Neural progenitor cell (in vitro differentiated cells): ENCODE measurements at regions not wholly inside any gene's neighbourhood (a gene's known extent, or its start where the extent isn't known, plus 50 kb on each side); places are given as distances from the start of the nearest gene placed in this dataset.

Experiments used
- EZH2phosphoT487 ChIP-seq: fragments of 200-600 bp; sonication (generic); IDR thresholded peaks from 2 replicates; pipeline ENCODE4 v1.6.1; 2017; ENCODE audit warnings: antibody characterized with exemption
- TF ChIP-seq, protein P1 (sequence below): fragments of 200-600 bp; sonication (generic); IDR thresholded peaks from 2 replicates; pipeline ENCODE4 v1.5.1; 2017; ENCODE audit warnings: antibody characterized with exemption, mild to moderate bottlenecking

DNA sequence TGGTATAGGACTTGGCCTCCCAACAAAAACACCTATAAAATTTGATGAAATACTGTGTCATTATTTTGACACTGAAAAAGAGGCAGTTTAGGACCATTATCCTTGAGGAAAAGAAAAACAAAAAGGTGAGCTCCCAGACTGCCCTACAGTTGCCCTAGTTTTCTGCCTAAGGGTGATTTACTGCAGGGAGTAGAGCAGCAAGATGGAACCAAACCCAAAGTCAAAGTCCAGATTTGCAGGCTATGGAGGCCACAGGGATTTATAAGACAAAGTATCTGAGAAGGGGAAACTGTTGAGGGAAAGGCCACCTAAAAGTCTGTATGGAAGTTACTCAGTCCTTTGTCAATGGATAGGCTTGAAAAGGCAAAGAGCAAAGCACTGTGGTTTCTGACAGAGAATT, 112.4 kb upstream of the TRPC4 start:
- TF ChIP-seq, protein P1, sequence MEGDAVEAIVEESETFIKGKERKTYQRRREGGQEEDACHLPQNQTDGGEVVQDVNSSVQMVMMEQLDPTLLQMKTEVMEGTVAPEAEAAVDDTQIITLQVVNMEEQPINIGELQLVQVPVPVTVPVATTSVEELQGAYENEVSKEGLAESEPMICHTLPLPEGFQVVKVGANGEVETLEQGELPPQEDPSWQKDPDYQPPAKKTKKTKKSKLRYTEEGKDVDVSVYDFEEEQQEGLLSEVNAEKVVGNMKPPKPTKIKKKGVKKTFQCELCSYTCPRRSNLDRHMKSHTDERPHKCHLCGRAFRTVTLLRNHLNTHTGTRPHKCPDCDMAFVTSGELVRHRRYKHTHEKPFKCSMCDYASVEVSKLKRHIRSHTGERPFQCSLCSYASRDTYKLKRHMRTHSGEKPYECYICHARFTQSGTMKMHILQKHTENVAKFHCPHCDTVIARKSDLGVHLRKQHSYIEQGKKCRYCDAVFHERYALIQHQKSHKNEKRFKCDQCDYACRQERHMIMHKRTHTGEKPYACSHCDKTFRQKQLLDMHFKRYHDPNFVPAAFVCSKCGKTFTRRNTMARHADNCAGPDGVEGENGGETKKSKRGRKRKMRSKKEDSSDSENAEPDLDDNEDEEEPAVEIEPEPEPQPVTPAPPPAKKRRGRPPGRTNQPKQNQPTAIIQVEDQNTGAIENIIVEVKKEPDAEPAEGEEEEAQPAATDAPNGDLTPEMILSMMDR, result no peak
- no peak for TF ChIP-seq EZH2phosphoT487
